A673 (cell line): ENCODE measurements at regions not wholly inside any gene's neighbourhood (a gene's known extent, or its start where the extent isn't known, plus 50 kb on each side); places are given as distances from the start of the nearest gene placed in this dataset.

Experiments used
- BruUV-seq: library from RNA; stranded (reverse); fragments of 400-500 nt; replicated peaks from 2 replicates; lab custom pipeline; 2021; lab: Mats Ljungman, UMichigan
- CTCF ChIA-PET: fragments of 300-600 bp; sonication (Branson Sonifier 250); formaldehyde crosslinking; loops from one replicate; lab custom pipeline; 2022; ENCODE audit warnings: antibody characterized with exemption; lab: Charles Lee
- POLR2A ChIA-PET: fragments of 300-600 bp; sonication (Branson Sonifier 250); formaldehyde crosslinking; loops from one replicate; lab custom pipeline; 2022; ENCODE audit warnings: antibody characterized with exemption; ENCODE audit not compliant: low non-redundant PET; lab: Charles Lee
- DNase-seq: peaks from one replicate; pipeline ENCODE4 v3.0.0-alpha.2; 2015; ENCODE audit warnings: low spot score
- H3K27ac ChIP-seq: fragments of 200-600 bp; sonication (generic); 2 replicates; pipeline ENCODE4 v1.5.1; 2016; ENCODE audit warnings: mixed run types, low read depth, mild to moderate bottlenecking, mixed read lengths, antibody characterized with exemption, low read length; ENCODE audit not compliant: poor library complexity, severe bottlenecking
- H3K27me3 ChIP-seq: fragments of 200-600 bp; sonication (generic); replicated peaks from 2 replicates; pipeline ENCODE4 v1.6.1; 2017; ENCODE audit warnings: mixed run types, low read depth, mild to moderate bottlenecking, mixed read lengths, antibody characterized with exemption, low read length; ENCODE audit not compliant: insufficient read depth, poor library complexity
- H3K36me3 ChIP-seq: fragments of 200-600 bp; sonication (generic); 2 replicates; pipeline ENCODE4 v1.6.1; 2016; ENCODE audit warnings: mixed run types, mild to moderate bottlenecking, mixed read lengths, antibody characterized with exemption, low read length; ENCODE audit not compliant: insufficient read depth, poor library complexity, severe bottlenecking
- H3K4me1 ChIP-seq: fragments of 200-600 bp; sonication (generic); 2 replicates; pipeline ENCODE4 v1.6.1; 2017; ENCODE audit warnings: mixed run types, mild to moderate bottlenecking, mixed read lengths, antibody characterized with exemption, low read length; ENCODE audit not compliant: insufficient read depth, poor library complexity, severe bottlenecking
- H3K4me3 ChIP-seq: fragments of 200-600 bp; sonication (generic); 2 replicates; pipeline ENCODE4 v1.5.1; 2016; ENCODE audit warnings: low read depth, mixed run types, mild to moderate bottlenecking, mixed read lengths, low read length; ENCODE audit not compliant: poor library complexity, severe bottlenecking
- H3K9me3 ChIP-seq: fragments of 200-600 bp; sonication (generic); 2 replicates; pipeline ENCODE4 v1.6.1; 2016; ENCODE audit warnings: mixed run types, low read depth, mild to moderate bottlenecking, mixed read lengths, antibody characterized with exemption, low read length; ENCODE audit not compliant: poor library complexity, severe bottlenecking
- CTCF ChIP-seq: fragments of 300-800, 200-600 bp; sonication (generic); conservative IDR thresholded peaks from 2 replicates; pipeline ENCODE4 v1.5.1; 2017; ENCODE audit warnings: low read depth, mild to moderate bottlenecking, antibody characterized with exemption, low read length, moderate library complexity, mixed read lengths
- EZH2 ChIP-seq: fragments of 200-600 bp; sonication (generic); IDR thresholded peaks from 2 replicates; pipeline ENCODE4 v1.6.1; 2017; ENCODE audit warnings: borderline replicate concordance, low read depth, mild to moderate bottlenecking, mixed read lengths, antibody characterized with exemption, low read length; ENCODE audit not compliant: poor library complexity, severe bottlenecking
- intact Hi-C: fragments of 100-400 bp; cut with micrococcal nuclease; formaldehyde crosslinking; loops from one replicate; pipeline ENCODE4 v1.10.0; 2022; ENCODE audit not compliant: unreplicated experiment

- H3K4me3 ChIP-seq: no peak overlapping the region
- H3K36me3 ChIP-seq: no peaks in the 10 kb centered on the region
- H3K27ac ChIP-seq: no peak overlapping the region
- peaks cover 18% of the 10 kb centered on the region for H3K9me3 ChIP-seq
- no TSS peak for BruUV-seq
- DNase-seq: no peak
- intact Hi-C loops: no loop called here
- ChIA-PET POLR2A (no interaction called here), CTCF (no interaction called here)
- H3K4me1 ChIP-seq: peaks cover under 1% of the 10 kb centered on the region
- H3K27me3 ChIP-seq: no peaks in the 10 kb centered on the region
- TF ChIP-seq CTCF (no peak), EZH2 (no peak)
Measured at GRCh38 chr3:152785051-152785450, 49.9 kb upstream of the P2RY1 start.
